C4-2B (cell line): ENCODE measurements at regions not wholly inside any gene's neighbourhood (a gene's known extent, or its start where the extent isn't known, plus 50 kb on each side); places are given as distances from the start of the nearest gene placed in this dataset.

Experiments
- H3K27ac ChIP-seq: fragments of 450-650 bp; 2 replicates; pipeline ENCODE4 v1.5.1; 2017
- ZFX ChIP-seq: fragments of 450-650 bp; IDR thresholded peaks from 2 replicates; pipeline ENCODE4 v1.6.1; 2017
- TF ChIP-seq, protein P1 (sequence below): fragments of 450-650 bp; conservative IDR thresholded peaks from 2 replicates; pipeline ENCODE4 v1.5.1; 2017; ENCODE audit warnings: mild to moderate bottlenecking

DNA sequence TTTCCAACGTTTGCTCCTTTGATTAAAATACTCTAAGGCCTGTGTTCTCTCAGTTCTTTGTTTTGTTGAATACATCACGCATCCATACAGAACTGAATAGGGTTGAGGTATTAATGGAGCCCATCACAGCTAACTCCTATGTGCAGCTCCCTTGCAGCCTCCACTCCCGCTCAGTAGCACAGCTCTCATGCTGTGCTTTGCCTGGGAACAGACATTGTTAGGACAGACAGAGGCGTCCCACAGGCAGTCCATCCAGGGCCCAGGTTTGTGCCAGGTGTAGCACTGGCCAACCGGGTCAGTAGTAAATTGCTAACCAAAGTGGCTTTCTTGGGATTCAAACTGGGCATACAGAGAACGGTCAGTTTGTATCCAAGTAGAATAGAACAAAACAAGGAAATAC, 644.7 kb upstream of the NRP1 start:
- no peak overlapping the region for H3K27ac ChIP-seq
- no peak for TF ChIP-seq ZFX
- TF ChIP-seq, protein P1, sequence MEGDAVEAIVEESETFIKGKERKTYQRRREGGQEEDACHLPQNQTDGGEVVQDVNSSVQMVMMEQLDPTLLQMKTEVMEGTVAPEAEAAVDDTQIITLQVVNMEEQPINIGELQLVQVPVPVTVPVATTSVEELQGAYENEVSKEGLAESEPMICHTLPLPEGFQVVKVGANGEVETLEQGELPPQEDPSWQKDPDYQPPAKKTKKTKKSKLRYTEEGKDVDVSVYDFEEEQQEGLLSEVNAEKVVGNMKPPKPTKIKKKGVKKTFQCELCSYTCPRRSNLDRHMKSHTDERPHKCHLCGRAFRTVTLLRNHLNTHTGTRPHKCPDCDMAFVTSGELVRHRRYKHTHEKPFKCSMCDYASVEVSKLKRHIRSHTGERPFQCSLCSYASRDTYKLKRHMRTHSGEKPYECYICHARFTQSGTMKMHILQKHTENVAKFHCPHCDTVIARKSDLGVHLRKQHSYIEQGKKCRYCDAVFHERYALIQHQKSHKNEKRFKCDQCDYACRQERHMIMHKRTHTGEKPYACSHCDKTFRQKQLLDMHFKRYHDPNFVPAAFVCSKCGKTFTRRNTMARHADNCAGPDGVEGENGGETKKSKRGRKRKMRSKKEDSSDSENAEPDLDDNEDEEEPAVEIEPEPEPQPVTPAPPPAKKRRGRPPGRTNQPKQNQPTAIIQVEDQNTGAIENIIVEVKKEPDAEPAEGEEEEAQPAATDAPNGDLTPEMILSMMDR: no peak

DNA sequence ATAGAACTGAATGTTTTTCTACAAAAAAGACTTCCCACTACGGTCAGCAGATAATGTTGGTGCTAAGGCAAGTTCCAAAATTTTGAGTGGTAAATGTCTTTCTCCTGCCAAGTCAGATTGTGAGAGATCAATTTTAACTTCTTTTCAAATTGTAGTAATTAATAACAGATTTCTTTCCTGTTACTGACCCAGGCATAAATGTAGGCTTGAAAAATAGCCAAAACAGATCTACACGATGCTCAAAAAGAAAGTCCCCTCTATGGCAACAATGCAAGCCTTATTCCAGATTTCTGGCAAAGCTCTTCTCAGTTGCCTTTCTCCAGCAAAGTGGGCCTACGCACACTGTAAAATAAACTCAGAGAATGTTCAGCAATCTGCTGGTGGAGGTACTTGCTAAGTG, 641.0 kb upstream of the NRP1 start:
- no peak overlapping the region for H3K27ac ChIP-seq
- TF ChIP-seq, protein P1: no peak
- no peak for TF ChIP-seq ZFX

DNA sequence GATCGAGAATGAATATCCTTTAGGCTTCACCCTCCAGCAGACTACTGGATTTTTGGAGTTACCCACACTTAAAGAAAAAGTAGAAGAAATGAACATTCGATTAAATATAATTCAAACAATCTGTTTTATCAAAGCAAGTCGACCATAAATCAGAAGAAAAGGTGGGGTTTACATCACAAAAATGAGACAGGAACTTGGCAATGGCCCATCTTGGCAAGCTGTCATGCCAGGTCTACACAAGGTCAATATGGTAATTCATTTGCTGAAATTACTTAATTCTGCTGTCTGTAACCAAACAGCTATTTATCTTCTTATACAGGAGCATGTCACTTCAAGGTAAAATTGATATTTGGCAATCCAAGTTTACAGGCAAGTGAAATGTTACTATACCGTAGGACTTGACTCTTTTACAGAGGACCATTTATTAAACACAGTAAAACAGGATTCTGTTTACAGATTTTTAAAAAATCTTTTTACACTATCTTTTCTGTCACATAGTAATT, 640.6 kb upstream of the NRP1 start:
- H3K27ac ChIP-seq: no peak overlapping the region
- no peak for TF ChIP-seq ZFX
- TF ChIP-seq, protein P1: no peak

DNA sequence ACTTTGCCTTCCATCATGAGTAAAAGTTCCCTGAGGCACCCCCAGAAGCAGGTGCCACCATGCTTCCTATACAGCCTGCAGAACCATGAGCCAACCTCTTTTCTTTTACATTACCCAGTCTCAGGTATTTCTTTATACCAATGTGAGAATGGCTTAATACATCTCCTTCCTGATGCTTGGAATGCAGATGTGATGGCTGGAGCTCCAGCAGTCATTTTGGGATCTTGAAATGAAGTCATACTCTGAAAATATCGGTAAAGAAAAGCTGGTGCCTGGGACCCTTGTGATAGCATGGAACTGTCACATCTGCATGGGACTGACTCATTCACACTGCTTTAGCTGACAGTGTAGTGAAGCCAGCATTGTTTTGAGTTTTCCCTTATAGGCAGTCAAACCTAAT, 634.5 kb upstream of the NRP1 start:
- TF ChIP-seq, protein P1: no peak
- TF ChIP-seq ZFX: no peak

DNA sequence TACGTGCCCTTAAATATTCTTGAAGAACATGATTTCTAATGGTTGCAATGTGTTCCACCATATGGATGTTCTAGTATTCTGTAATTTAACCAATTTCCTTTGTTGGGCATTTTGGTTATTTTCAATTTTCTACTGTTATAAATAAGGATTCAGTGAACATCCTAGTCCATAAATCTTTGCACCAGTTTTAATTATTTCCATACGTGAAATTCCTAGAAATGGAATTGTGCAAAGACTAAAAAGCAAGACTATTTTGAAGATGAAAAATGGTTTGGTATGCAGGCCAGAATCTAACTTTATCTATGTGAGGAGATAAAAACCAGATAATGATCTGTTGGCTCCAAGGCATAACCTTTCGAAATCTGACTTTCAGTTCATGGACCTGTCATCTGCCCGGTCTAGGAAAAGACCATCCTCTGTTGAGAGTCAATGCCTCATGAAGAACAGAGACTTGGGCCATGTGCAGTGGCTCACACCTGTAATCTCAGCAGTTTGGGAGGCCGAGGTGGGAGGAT, 633.2 kb upstream of the NRP1 start:
- no peak overlapping the region for H3K27ac ChIP-seq
- TF ChIP-seq ZFX: no peak
- TF ChIP-seq, protein P1: no peak

More for the DNA sequence above, 634.5 kb upstream of the NRP1 start:
- no peak overlapping the region for H3K27ac ChIP-seq

DNA sequence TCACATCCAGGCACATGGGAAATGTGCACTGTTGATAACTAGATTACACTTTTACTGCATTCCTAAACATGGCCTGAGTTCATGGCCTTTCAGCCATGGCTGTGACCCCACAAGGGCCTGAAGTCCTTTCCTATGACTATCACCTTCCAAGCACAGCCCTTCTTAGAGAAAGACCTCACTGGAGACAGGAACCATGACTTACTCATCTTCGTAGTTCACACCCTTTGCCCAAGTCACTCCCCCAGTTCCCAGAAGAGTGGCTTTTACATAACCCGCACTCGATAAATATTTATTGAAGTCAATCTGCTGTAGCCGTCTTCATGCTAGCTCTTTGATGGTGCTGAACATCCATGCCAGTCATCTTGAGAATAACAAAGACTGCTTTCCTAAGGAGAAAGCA, 632.5 kb upstream of the NRP1 start:
- no peak for TF ChIP-seq ZFX
- TF ChIP-seq, protein P1: no peak
- no peak overlapping the region for H3K27ac ChIP-seq

DNA sequence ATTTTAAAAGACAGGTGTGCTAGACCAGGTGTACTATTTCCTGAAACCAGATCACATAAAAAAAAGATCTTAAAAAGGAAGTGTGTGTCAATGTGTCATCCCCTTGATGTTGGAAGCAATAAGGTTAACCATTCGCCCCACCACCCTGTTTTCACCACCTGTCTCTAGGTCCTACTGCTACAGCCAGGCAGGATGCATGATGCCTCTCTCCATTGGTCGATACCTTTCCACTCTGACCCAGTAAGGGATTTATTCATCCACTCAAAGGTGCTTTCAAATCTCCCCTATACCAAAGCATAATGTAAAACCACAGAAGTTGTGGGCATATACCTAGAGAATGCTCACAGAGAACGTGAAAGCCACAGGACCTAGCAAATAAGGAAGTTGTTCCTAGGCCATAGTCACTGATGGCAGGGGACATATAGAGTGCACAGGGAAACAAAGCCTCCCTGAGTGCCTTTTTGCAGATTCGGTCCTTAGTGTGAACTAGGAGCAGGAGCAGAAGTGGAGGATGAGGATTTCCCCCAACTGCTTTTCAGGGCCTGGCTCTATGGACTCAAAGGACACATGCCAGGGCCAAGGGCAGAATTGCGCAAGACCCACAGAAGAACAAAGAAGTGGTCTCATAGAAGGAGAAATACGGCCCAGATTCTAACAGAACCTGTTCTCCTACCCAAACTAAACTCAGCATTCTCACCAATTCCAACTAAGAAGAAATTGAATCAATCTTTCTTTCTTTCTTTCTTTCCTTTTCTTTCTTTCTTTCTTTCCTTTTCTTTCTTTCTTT, 631.5 kb upstream of the NRP1 start:
- no peak for TF ChIP-seq ZFX
- TF ChIP-seq, protein P1: no peak
- no peak overlapping the region for H3K27ac ChIP-seq
